Kidney (tissue), 10 donors: ENCODE measurements at regions not wholly inside any gene's neighbourhood (a gene's known extent, or its start where the extent isn't known, plus 50 kb on each side); places are given as distances from the start of the nearest gene placed in this dataset.
"Not testable (repeated sequence)": the region's sequence is repeated elsewhere in the genome, so short reads cannot be mapped to it uniquely, and the experiment has no call there.

Source experiments
- DNase-seq, 5 donors: peaks; one replicate each; pipeline ENCODE4 v3.0.0-alpha.2; 2013 to 2020
- FAIRE-seq: peaks from 2 replicates; lab custom pipeline; 2012; peaks lifted over from hg19 to GRCh38; lab: Jason Lieb, UNC
- H3K27ac ChIP-seq, 2 donors: one replicate each; pipeline ENCODE4 v1.7.0; 2013; ENCODE audit warnings: low read depth in 2 of 2, low read length in 2 of 2, inconsistent platforms in 1 of 2
- H3K27me3 ChIP-seq: one replicate; pipeline ENCODE4 v1.7.1; 2013; ENCODE audit warnings: low read length, inconsistent platforms; ENCODE audit not compliant: control insufficient read depth, insufficient read depth
- H3K36me3 ChIP-seq, 3 donors: one replicate each; pipeline versions ENCODE4 v1.7.0 to v1.7.1; 2013; ENCODE audit warnings: low read length in 3 of 3, control low read depth in 1 of 3, inconsistent platforms in 1 of 3; ENCODE audit not compliant: insufficient read depth in 3 of 3, control insufficient read depth in 2 of 3
- H3K4me1 ChIP-seq, 3 donors: one replicate each; pipeline versions ENCODE4 v1.7.0 to v1.7.1; 2013; ENCODE audit warnings: low read length in 3 of 3, inconsistent platforms in 1 of 3, low read depth in 1 of 3; ENCODE audit not compliant: control insufficient read depth in 2 of 3, insufficient read depth in 2 of 3
- H3K4me3 ChIP-seq, 3 donors: one replicate each; pipeline versions ENCODE4 v1.7.0 to v1.8.1; 2013; ENCODE audit warnings: low read length in 3 of 3, control low read depth in 1 of 3, inconsistent platforms in 1 of 3
- H3K9ac ChIP-seq, 3 donors: one replicate each; pipeline versions ENCODE4 v1.7.0 to v1.7.1; 2013; ENCODE audit warnings: low read length in 3 of 3, control low read depth in 1 of 3, inconsistent platforms in 1 of 3
- H3K9me3 ChIP-seq, 3 donors: one replicate each; pipeline versions ENCODE4 v1.7.0 to v1.7.1; 2013; ENCODE audit warnings: low read length in 3 of 3, control low read depth in 1 of 3, inconsistent platforms in 1 of 3; ENCODE audit not compliant: control insufficient read depth in 2 of 3, insufficient read depth in 1 of 3
- intact Hi-C: fragments of 100-400 bp; cut with DNase I; formaldehyde crosslinking; loops from one replicate; pipeline ENCODE4 v1.11.1; 2022
- donor health status: control.
- donor health status: control.
- donor health status: DM: yes; HTN: yes; CAD: no.
- donor health status: Normal renal cell carcinoma (clear cell type).

GRCh38 chr9:63326665-63327064 lies 1958.3 kb downstream of the FOXD4L5 start:
- FAIRE-seq, H3K27ac ChIP-seq, H3K4me3 ChIP-seq, H3K9me3 ChIP-seq, H3K4me1 ChIP-seq, DNase-seq, H3K36me3 ChIP-seq, H3K9ac ChIP-seq, H3K27me3 ChIP-seq, intact Hi-C loops: not testable (repeated sequence)

GRCh38 chr9:63325696-63326095 lies 1959.3 kb downstream of the FOXD4L5 start:
- H3K27ac ChIP-seq, DNase-seq, H3K9me3 ChIP-seq, FAIRE-seq, H3K27me3 ChIP-seq, H3K4me1 ChIP-seq, H3K9ac ChIP-seq, intact Hi-C loops, H3K4me3 ChIP-seq, H3K36me3 ChIP-seq: not testable (repeated sequence)

- H3K9me3 ChIP-seq, DNase-seq, intact Hi-C loops, H3K9ac ChIP-seq, H3K4me3 ChIP-seq, H3K27ac ChIP-seq, FAIRE-seq, H3K27me3 ChIP-seq, H3K4me1 ChIP-seq, H3K36me3 ChIP-seq: not testable (repeated sequence)
Observed at GRCh38 chr9:63318093-63318492, 1966.9 kb downstream of the FOXD4L5 start.

GRCh38 chr9:63315387-63315786 lies 1969.6 kb downstream of the FOXD4L5 start:
- H3K9me3 ChIP-seq, H3K27ac ChIP-seq, FAIRE-seq, H3K4me3 ChIP-seq, H3K36me3 ChIP-seq, H3K4me1 ChIP-seq, H3K27me3 ChIP-seq, intact Hi-C loops, H3K9ac ChIP-seq: not testable (repeated sequence)
- DNase-seq, result peak in 1 of 5 donors; percentile 42

GRCh38 chr9:63296848-63297247 lies 1988.2 kb downstream of the FOXD4L5 start:
- H3K9me3 ChIP-seq, H3K9ac ChIP-seq, H3K27me3 ChIP-seq, H3K36me3 ChIP-seq, H3K4me3 ChIP-seq, FAIRE-seq, H3K4me1 ChIP-seq, H3K27ac ChIP-seq, intact Hi-C loops: not testable (repeated sequence)
- DNase-seq, result peak in 1 of 5 donors; percentile 41

GRCh38 chr9:63296366-63296765 lies 1988.6 kb downstream of the FOXD4L5 start:
- H3K36me3 ChIP-seq, FAIRE-seq, H3K4me3 ChIP-seq, H3K9me3 ChIP-seq, intact Hi-C loops, H3K4me1 ChIP-seq, H3K27me3 ChIP-seq, H3K9ac ChIP-seq, H3K27ac ChIP-seq: not testable (repeated sequence)
- peak in 1 of 5 donors; percentile 15 for DNase-seq

GRCh38 chr9:63289971-63290370 lies 1995.0 kb downstream of the FOXD4L5 start:
- H3K27ac ChIP-seq, H3K9ac ChIP-seq, H3K9me3 ChIP-seq, H3K4me1 ChIP-seq, H3K27me3 ChIP-seq, H3K4me3 ChIP-seq, H3K36me3 ChIP-seq, intact Hi-C loops, FAIRE-seq: not testable (repeated sequence)
- peak in 2 of 5 donors; percentile 0 to 19 for DNase-seq
